Ectodermal cell (in vitro differentiated cells): ENCODE measurements at regions not wholly inside any gene's neighbourhood (a gene's known extent, or its start where the extent isn't known, plus 50 kb on each side); places are given as distances from the start of the nearest gene placed in this dataset.

Experiments
- H3K27ac ChIP-seq: 2 replicates; pipeline ENCODE4 v1.7.0; 2013; ENCODE audit warnings: mild to moderate bottlenecking, low read depth, low read length; ENCODE audit not compliant: insufficient read depth, poor library complexity, severe bottlenecking
- H3K27me3 ChIP-seq: 2 replicates; pipeline ENCODE4 v1.7.0; 2013; ENCODE audit warnings: mild to moderate bottlenecking, low read length; ENCODE audit not compliant: insufficient read depth, control insufficient read depth, poor library complexity, severe bottlenecking
- H3K36me3 ChIP-seq: one replicate; pipeline ENCODE4 v1.7.0; 2013; ENCODE audit warnings: low read length; ENCODE audit not compliant: control insufficient read depth, insufficient read depth
- H3K4me1 ChIP-seq: one replicate; pipeline ENCODE4 v1.7.0; 2013; ENCODE audit warnings: low read length; ENCODE audit not compliant: control insufficient read depth, insufficient read depth
- H3K4me3 ChIP-seq: 2 replicates; pipeline ENCODE4 v1.7.0; 2013; ENCODE audit warnings: low read depth, low read length, control low read depth; ENCODE audit not compliant: insufficient read depth
- H3K9me3 ChIP-seq: 2 replicates; pipeline ENCODE4 v1.7.0; 2013; ENCODE audit warnings: mild to moderate bottlenecking, low read length, moderate library complexity; ENCODE audit not compliant: control insufficient read depth
- WGBS, 2 experiments: methylation state at CpG; one replicate each; pipeline ENCODE4 v1.1.7; 2013; ENCODE audit warnings: missing lambda C conversion rate in 2 of 2; 5-methylcytosine and 5-hydroxymethylcytosine counted together

GRCh38 chr9:80078826-80079225 is 507.1 kb downstream of the TLE4 start:
- Histone ChIP-seq H3K4me3 (no peak overlapping the region), H3K4me1 (no peaks in the 10 kb centered on the region), H3K27ac (no peak overlapping the region), H3K27me3 (no peaks in the 10 kb centered on the region), H3K9me3 (no peaks in the 10 kb centered on the region), H3K36me3 (no peaks in the 10 kb centered on the region)
- WGBS, 2 experiments = 90 to 95% methylated on average over 1 of the region's 1 CpG

GRCh38 chr9:80077059-80077458 is 505.3 kb downstream of the TLE4 start:
- Histone ChIP-seq H3K4me3 (no peak overlapping the region), H3K27me3 (no peaks in the 10 kb centered on the region), H3K4me1 (no peaks in the 10 kb centered on the region), H3K9me3 (no peaks in the 10 kb centered on the region), H3K27ac (no peak overlapping the region), H3K36me3 (no peaks in the 10 kb centered on the region)
- WGBS, 2 experiments = 91 to 97% methylated on average over 3 of the region's 3 CpGs

DNA sequence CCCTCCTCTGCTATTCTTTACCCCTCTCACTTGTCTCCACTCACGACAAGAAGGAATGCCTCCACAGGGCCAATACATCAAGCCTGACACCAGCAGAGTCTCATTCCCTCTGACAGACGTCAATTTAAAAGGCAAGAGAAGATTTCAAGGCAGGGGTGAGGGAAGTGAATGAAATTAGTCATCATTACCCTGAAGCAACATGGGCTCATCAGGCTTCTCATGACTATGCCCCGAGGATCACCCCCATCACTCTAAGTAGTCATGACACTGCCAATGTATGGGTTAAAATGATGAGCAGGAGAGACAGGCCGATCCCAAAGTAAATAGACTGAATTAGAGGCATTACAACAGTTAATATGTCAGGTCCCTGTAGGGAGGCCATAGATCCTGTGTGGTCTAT is 504.4 kb downstream of the TLE4 start:
- H3K27me3 ChIP-seq = no peaks in the 10 kb centered on the region
- no peak overlapping the region for H3K27ac ChIP-seq
- no peak overlapping the region for H3K4me3 ChIP-seq
- no peaks in the 10 kb centered on the region for H3K4me1 ChIP-seq
- no peaks in the 10 kb centered on the region for H3K9me3 ChIP-seq
- WGBS, 2 experiments = 59 to 61% methylated on average over 3 to 4 of the region's 4 CpGs
- H3K36me3 ChIP-seq = no peaks in the 10 kb centered on the region

DNA sequence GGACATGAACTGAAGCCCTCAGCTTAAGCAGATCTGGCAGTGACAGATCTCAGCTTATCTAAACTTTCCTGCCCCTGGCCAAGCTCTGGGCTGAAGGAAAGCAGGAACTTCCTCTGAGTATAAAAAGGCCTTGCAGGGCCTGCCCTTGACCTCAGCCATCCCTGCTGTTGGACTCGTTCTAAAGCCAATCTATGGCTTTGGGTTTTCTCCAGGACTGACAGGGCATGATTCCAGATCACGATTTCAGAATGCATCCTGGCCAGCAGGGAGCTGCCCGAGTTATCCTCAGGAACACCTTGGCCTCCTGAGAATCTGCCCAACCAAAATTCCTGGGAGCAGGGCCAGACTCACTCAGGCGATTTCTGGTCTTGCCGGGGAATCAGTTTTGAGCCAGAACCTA is 502.7 kb downstream of the TLE4 start:
- WGBS, 2 experiments = 94 to 97% methylated on average over 5 of the region's 5 CpGs

GRCh38 chr9:80072451-80072850 is 500.7 kb downstream of the TLE4 start:
- Histone ChIP-seq H3K27ac (no peak overlapping the region), H3K27me3 (no peaks in the 10 kb centered on the region), H3K9me3 (no peaks in the 10 kb centered on the region), H3K36me3 (no peaks in the 10 kb centered on the region), H3K4me1 (peaks cover 5% of the 10 kb centered on the region), H3K4me3 (no peak overlapping the region)
- WGBS, 2 experiments = 94 to 100% methylated on average over 2 of the region's 3 CpGs

More for the DNA sequence above, 502.7 kb downstream of the TLE4 start:
- Histone ChIP-seq H3K27ac (no peak overlapping the region), H3K4me1 (no peaks in the 10 kb centered on the region), H3K9me3 (no peaks in the 10 kb centered on the region), H3K4me3 (no peak overlapping the region), H3K36me3 (no peaks in the 10 kb centered on the region), H3K27me3 (no peaks in the 10 kb centered on the region)

DNA sequence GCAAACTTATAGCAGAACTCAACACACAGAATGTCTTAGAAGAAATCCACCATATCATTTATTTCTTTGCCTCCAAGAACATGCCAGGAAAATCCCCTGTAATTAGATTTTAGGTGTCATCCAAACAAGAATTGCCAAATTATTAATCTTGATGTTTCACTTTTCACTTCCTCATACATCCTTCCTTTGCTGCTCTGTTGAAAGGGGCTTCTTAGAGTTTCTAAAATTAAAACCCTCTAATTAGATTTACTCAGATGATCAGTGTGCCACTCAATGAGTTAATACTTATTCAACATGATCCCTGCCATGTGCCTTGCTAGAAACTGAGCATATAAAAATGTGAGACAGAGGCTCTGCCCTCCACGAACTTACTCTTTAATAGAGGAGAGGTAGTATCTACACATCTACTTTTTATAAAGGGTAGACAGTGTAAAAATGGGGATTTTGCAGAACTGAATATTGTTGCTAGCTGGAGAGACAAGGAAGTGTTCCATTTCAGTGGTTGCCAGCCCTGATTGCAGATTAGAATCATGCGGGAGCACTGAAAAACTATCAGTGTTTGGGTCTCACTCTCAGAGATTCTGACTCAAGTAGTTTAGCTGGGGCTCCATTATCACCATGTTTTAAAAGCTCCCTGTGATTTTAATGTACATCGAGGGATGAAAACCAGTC is 498.4 kb downstream of the TLE4 start:
- no peaks in the 10 kb centered on the region for H3K27me3 ChIP-seq
- WGBS, 2 experiments = 89 to 97% methylated on average over 1 to 2 of the region's 3 CpGs

DNA sequence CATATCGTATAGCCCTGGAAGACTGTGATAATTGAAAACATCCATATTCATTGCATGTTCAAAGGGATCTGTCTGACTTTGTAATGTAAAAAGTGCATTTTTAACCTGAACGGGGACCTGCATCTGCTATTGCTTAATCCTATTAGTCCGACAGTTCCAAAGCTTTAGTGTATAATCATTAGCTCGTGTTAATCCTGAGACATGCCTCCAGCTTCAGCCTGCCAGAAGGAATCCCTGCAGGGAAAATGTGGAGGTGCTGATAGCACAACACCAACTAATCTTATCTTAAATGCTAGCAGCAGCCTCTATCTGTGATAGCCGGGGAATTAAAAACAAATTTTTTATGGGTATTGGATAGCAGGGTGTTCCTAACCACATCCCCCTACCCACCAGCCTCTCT is 495.2 kb downstream of the TLE4 start:
- no peak overlapping the region for H3K27ac ChIP-seq
- no peaks in the 10 kb centered on the region for H3K27me3 ChIP-seq
- H3K36me3 ChIP-seq = no peaks in the 10 kb centered on the region
- WGBS, 2 experiments = 37 to 62% methylated on average over 4 of the region's 5 CpGs
- H3K4me1 ChIP-seq = peaks cover 35% of the 10 kb centered on the region
- no peak overlapping the region for H3K4me3 ChIP-seq
- H3K9me3 ChIP-seq = no peaks in the 10 kb centered on the region

More for the DNA sequence above, 498.4 kb downstream of the TLE4 start:
- H3K4me3 ChIP-seq = no peak overlapping the region
- H3K27ac ChIP-seq = no peak overlapping the region
- H3K4me1 ChIP-seq = peaks cover 23% of the 10 kb centered on the region
- no peaks in the 10 kb centered on the region for H3K36me3 ChIP-seq
- no peaks in the 10 kb centered on the region for H3K9me3 ChIP-seq

GRCh38 chr9:80062567-80062966 is 490.8 kb downstream of the TLE4 start:
- Histone ChIP-seq H3K27me3 (no peaks in the 10 kb centered on the region), H3K27ac (no peak overlapping the region), H3K9me3 (peaks cover 2% of the 10 kb centered on the region), H3K4me3 (no peak overlapping the region), H3K4me1 (peaks cover 36% of the 10 kb centered on the region), H3K36me3 (no peaks in the 10 kb centered on the region)
- 91 to 96% methylated on average over 3 of the region's 4 CpGs for WGBS, 2 experiments

- no peak overlapping the region for H3K4me3 ChIP-seq
These were observed 490.2 kb downstream of the TLE4 start for GRCh38 chr9:80061940-80062339.

GRCh38 chr9:80061096-80061495 is 489.3 kb downstream of the TLE4 start:
- Histone ChIP-seq H3K4me1 (peaks cover 22% of the 10 kb centered on the region), H3K27me3 (no peaks in the 10 kb centered on the region), H3K4me3 (no peak overlapping the region), H3K36me3 (no peaks in the 10 kb centered on the region), H3K9me3 (peaks cover 2% of the 10 kb centered on the region), H3K27ac (no peak overlapping the region)

More at GRCh38 chr9:80061940-80062339, 490.2 kb downstream of the TLE4 start:
- WGBS, 2 experiments = 62 to 70% methylated on average over 2 of the region's 2 CpGs
- Histone ChIP-seq H3K36me3 (no peaks in the 10 kb centered on the region), H3K4me1 (peaks cover 30% of the 10 kb centered on the region), H3K27ac (no peak overlapping the region), H3K9me3 (peaks cover 2% of the 10 kb centered on the region), H3K27me3 (no peaks in the 10 kb centered on the region)

DNA sequence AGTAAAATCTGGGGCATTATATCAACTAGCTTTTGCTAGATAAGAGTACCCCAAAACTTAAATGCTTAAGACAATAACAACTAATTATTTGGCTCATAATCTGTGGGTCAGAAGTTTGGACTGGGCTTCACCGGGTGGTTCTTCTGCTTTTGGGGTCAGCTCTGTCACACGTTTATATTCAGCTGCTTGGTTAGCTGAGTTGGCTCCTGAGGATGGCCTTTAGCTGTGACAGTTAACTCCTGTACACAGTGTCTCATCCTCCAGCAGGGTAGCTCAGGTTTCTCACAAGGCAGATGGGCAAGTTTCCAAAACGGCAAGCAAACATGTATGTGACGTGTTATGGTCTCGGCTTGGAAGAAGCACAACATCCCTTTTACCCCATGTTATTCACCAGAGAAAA is 488.2 kb downstream of the TLE4 start:
- Histone ChIP-seq H3K4me3 (no peak overlapping the region), H3K27ac (no peak overlapping the region), H3K9me3 (peaks cover 2% of the 10 kb centered on the region), H3K36me3 (no peaks in the 10 kb centered on the region), H3K4me1 (peaks cover 14% of the 10 kb centered on the region), H3K27me3 (no peaks in the 10 kb centered on the region)
- WGBS, 2 experiments = 96% methylated on average over 5 of the region's 5 CpGs
